Fibroblast of the aortic adventitia (primary cell): ENCODE measurements at regions not wholly inside any gene's neighbourhood (a gene's known extent, or its start where the extent isn't known, plus 50 kb on each side); places are given as distances from the start of the nearest gene placed in this dataset.

Source experiments
- DNase-seq: peaks from one replicate; pipeline ENCODE4 v3.0.0-alpha.2; 2010; ENCODE audit warnings: low read depth
- H3K4me3 ChIP-seq: 2 replicates; pipeline ENCODE4 v1.5.1; 2011; ENCODE audit warnings: low read depth, mild to moderate bottlenecking, control low read depth, low read length, moderate library complexity
- CTCF ChIP-seq: IDR thresholded peaks from 2 replicates; pipeline ENCODE4 v1.5.1; 2011; ENCODE audit warnings: mild to moderate bottlenecking, low read length, control low read depth, inconsistent platforms; ENCODE audit not compliant: insufficient read depth

- TF ChIP-seq CTCF = no peak
These were observed 235.6 kb upstream of the HNRNPA3 start for GRCh38 chr2:176976736-176977685.

GRCh38 chr2:176978921-176979320 is 233.7 kb upstream of the HNRNPA3 start:
- no peak for TF ChIP-seq CTCF
- DNase-seq = peak; percentile 28
- no peak overlapping the region for H3K4me3 ChIP-seq

More at GRCh38 chr2:176976736-176977685, 235.6 kb upstream of the HNRNPA3 start:
- H3K4me3 ChIP-seq = no peak overlapping the region
- DNase-seq = no peak

GRCh38 chr2:176979981-176980710 is 232.4 kb upstream of the HNRNPA3 start:
- TF ChIP-seq CTCF = no peak
- DNase-seq = no peak

GRCh38 chr2:176984987-176985386 is 227.6 kb upstream of the HNRNPA3 start:
- DNase-seq = no peak
- no peak for TF ChIP-seq CTCF
- no peak overlapping the region for H3K4me3 ChIP-seq

More at GRCh38 chr2:176979981-176980710, 232.4 kb upstream of the HNRNPA3 start:
- no peak overlapping the region for H3K4me3 ChIP-seq

- H3K4me3 ChIP-seq = no peak overlapping the region
- TF ChIP-seq CTCF = no peak
- DNase-seq = no peak
These were observed 226.7 kb upstream of the HNRNPA3 start for GRCh38 chr2:176985871-176986270.

- no peak for DNase-seq
- TF ChIP-seq CTCF = no peak
These were observed 226.1 kb upstream of the HNRNPA3 start for GRCh38 chr2:176986487-176986886.

More at GRCh38 chr2:176986487-176986886, 226.1 kb upstream of the HNRNPA3 start:
- no peak overlapping the region for H3K4me3 ChIP-seq
